ENCODE measurements at regions not wholly inside any gene's neighbourhood (a gene's known extent, or its start where the extent isn't known, plus 50 kb on each side); places are given as distances from the start of the nearest gene placed in this dataset.
A peak's percentile ranks its signal among the peaks of the same experiment; 100 is the strongest.
"Not testable (repeated sequence)": the region's sequence is repeated elsewhere in the genome, so short reads cannot be mapped to it uniquely, and the experiment has no call there.

DNA sequence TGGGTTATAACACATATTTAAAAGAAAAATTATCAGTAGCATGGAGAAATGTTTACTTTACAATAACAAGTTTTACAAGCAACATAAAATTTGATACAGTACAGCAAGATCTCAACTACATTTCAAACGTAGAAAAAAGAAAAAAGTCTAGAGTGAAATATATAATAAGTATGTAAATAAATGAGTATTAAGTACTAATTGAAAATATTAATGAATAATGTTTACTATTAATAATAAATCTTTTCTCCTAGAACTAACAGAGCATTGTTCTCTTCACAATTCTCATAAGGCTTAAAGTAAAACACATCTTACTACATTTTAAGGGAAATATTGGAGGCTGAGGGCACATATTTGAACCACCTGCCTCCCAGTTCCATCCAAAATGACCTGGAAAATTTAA lies 72.1 kb downstream of the TMEM212 start:
- DNase-seq, result no peak

GRCh38 chr3:171916888-171917287 lies 73.7 kb downstream of the TMEM212 start:
- DNase-seq, result no peak

- not testable (repeated sequence) for DNase-seq
Measured at GRCh38 chr3:171922629-171923028, 79.5 kb downstream of the TMEM212 start.

GRCh38 chr3:171923668-171924067 lies 80.5 kb downstream of the TMEM212 start:
- DNase-seq, result not testable (repeated sequence)

DNA sequence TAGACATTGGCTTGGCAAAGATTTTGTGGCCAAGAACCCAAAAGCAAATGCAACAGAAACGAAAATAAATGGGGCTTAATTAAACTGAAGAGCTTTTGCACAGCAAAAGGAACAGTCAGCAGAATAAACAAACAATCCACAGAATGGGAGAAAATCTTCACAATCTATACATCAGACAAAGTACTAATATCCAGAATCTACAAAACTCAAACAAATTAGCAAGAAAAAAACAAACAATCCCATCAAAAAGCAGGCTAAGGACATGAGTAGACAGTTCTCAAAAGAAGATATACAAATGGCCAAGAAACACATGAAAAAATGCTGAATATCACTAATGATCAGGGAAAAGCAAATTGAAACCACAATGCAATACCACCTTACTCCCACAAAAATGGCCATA lies 81.7 kb downstream of the TMEM212 start:
- not testable (repeated sequence) for DNase-seq

DNA sequence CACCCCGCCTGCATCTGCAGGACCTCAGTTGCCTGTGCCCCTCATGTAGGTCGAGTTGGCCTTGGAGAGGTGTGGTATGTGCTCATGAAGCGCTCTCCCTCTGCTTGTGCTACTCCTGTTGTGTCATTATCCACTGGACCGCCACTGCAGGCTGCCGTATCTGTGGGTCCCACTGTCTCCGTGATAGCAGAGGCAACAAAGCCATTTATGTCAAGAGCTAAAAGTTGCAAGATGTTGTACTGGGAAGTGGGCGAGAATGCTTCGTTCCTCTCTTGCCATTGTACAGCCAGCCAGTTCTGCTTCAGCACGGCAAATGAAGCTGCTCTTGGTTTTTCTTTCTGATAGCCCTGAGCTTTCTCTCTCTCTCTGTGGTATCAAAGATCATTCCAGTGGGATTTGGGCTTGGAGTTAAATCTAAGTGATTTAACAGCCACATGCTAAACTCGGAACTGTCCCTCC lies 89.0 kb downstream of the TMEM212 start:
- no peak for DNase-seq

GRCh38 chr3:171933441-171933840 lies 90.3 kb downstream of the TMEM212 start:
- no peak for DNase-seq

DNA sequence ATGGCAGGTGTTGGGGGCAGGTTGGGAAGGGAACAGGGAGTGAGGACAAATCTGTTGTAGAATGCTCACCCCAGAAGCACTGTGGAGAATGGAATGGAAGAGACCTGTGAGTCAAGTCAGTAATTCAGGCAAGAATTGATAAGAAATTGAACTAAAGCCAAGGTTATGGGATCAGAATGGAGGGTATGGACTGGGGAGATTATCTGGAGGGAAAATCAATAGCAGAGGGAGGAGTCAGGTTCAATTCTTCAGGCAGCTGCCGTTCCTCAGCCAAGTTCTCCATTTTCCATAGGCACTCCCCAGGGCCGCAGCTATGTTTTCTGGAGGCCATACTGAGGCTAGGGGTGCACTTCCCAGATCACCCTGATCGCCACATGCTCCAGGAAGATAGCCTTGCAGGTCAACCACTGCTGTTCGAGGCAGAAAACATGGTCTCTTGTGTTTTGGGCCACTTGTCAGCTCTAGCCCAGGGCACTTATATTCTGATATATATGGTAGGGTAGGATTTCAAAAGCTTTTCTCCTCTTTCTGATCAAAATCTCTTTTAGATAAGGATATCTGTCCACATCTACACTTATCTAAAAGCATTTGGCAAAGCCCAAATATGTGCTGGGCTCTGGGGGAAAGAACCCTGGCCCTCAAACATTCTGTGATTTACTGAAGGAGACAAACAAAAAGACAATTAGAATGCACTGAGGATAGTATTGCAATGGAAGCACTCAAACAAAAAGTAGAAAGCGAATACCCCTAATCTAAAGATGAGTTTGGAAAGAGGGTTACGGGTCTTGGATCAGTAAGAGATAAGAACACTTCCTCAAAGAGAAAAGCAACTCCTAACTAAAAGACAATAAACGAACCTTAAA lies 92.3 kb downstream of the TMEM212 start:
- no peak for DNase-seq

- DNase-seq, result no peak
Measured at GRCh38 chr3:171936191-171936841, 93.2 kb downstream of the TMEM212 start.

DNA sequence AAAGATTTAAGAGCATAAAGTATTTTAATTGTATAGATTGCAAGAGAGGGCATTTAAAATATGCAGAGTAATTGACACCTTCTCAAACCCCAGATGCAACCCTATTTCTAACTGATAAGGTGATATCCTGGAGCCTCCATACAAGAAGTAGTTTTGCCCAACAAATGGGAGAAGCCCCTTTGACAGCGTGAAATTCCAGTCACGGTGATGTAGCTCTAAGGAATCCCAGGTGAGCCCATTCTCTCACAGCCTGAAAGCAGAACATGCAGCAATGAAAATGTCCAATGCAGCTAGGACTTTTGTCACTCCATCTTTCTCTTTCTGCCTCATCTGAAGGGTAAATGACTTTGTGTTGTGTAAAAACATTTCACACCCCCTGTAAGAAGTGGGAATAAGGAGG lies 96.4 kb downstream of the TMEM212 start:
- no peak for DNase-seq

DNA sequence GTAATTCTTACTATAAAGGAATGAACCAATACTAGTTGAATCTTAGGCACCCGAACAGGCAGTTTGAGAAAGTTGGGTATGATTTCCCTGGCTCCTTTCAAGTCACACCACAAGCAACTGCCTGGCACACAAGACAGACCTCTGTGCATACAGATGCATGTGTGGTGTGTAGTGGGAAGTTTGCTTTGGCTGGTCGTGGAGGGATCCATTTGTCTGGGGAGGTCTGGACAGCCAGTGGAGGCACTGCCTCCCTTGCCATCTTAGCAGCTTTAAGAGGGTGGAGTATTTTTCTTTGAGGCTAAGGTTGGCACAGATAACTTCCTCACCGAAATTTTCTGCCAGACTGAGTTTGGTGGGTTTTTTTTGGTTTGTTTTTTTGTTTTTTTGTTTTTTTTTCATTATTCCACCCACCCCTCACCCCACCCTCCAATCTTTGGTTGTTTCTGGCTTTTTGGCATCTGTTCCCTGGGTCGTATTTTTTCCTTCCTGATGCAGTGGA lies 97.1 kb downstream of the TMEM212 start:
- DNase-seq, result no peak

- DNase-seq, result no peak
Measured at GRCh38 chr3:171943262-171944117, 95.9 kb upstream of the FNDC3B start.

- DNase-seq, result peak; percentile 32
Measured at GRCh38 chr3:171944118-171945016, 95.0 kb upstream of the FNDC3B start.

GRCh38 chr3:171948674-171949073 lies 90.7 kb upstream of the FNDC3B start:
- no peak for DNase-seq

GRCh38 chr3:171949554-171949953 lies 89.8 kb upstream of the FNDC3B start:
- DNase-seq, result no peak

GRCh38 chr3:171950373-171950772 lies 89.0 kb upstream of the FNDC3B start:
- peak; percentile 81 for DNase-seq

- no peak for DNase-seq
Measured at GRCh38 chr3:171951597-171951996, 87.8 kb upstream of the FNDC3B start.

GRCh38 chr3:171953301-171954022 lies 85.9 kb upstream of the FNDC3B start:
- peak; percentile 47 for DNase-seq

DNA sequence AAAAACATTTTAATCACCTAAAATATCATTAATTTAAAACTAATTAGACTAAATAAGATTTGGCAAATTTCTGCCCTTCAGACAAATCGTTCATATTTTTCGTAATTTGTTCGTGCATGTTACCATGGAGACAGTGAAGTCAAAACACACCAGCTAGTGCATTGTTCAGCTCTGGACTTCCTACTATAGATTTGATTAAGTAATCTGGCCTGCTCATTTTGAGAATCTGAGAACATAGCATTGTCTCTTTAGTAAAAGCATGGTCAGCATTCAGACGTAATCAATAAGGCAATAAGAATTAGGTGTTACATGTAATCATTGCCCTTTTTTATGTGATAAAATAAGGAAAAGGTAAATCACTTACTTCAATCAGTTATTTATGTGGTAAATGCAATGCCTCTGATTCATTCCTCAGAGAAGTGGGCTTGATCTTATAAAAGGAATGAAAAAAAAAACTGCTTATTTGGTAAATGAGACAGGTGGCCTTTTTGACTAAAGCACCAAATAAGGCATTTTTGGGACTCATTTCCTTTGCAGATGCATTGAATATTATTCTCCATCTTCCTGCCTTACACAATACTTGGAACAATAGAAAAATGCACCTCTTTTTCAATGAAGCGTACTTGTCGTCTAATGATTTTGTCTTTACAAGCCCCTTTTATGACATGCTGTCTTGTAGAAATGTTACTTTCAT lies 84.5 kb upstream of the FNDC3B start:
- DNase-seq, result peak; percentile 76

GRCh38 chr3:171955598-171955997 lies 83.8 kb upstream of the FNDC3B start:
- no peak for DNase-seq

Measured in eye (tissue), 1 donor.